Mammary epithelial cell (primary cell): ENCODE measurements at regions not wholly inside any gene's neighbourhood (a gene's known extent, or its start where the extent isn't known, plus 50 kb on each side); places are given as distances from the start of the nearest gene placed in this dataset.

Experiments used
- CTCF ChIP-seq, 2 donors: IDR thresholded peaks in 1 of 2; conservative IDR thresholded peaks in 1 of 2; 2 replicates each; pipeline ENCODE4 v1.5.1; 2011 to 2012; ENCODE audit warnings: inconsistent platforms in 2 of 2, low read length in 2 of 2, mild to moderate bottlenecking in 2 of 2, control low read depth in 1 of 2, low read depth in 1 of 2; ENCODE audit not compliant: insufficient read depth in 1 of 2; ENCODE audit errors: extremely low read depth in 1 of 2
- EZH2 ChIP-seq: IDR thresholded peaks from 2 replicates; pipeline ENCODE4 v1.6.1; 2012; ENCODE audit warnings: low read length, inconsistent platforms, borderline replicate concordance

GRCh38 chr18:14947482-14948162, 199.7 kb downstream of the ANKRD30B start:
- no peak for TF ChIP-seq CTCF (conservative IDR thresholded peaks at IDR 0.05 in 1 of 2, IDR thresholded peaks at IDR 0.05 in 1 of 2; ENCODE audit: extremely low read depth in 1 of 2, insufficient read depth in 1 of 2, low read depth in 1 of 2, low read length in 2 of 2)
- TF ChIP-seq EZH2 = no peak
